ENCODE measurements at regions not wholly inside any gene's neighbourhood (a gene's known extent, or its start where the extent isn't known, plus 50 kb on each side); places are given as distances from the start of the nearest gene placed in this dataset.

- TF ChIP-seq CTCF (IDR thresholded peaks at IDR 0.05; ENCODE audit: borderline replicate concordance, extremely low read depth, low read length, poor library complexity, severe bottlenecking): no peak
- no peak for TF ChIP-seq EZH2 (IDR thresholded peaks at IDR 0.05; ENCODE audit: borderline replicate concordance, low read depth, low read length, severe bottlenecking)
Measured at GRCh38 chrX:45554736-45555135, 354.1 kb upstream of the DIPK2B start.
